IMR-90 (cell line): ENCODE measurements at regions not wholly inside any gene's neighbourhood (a gene's known extent, or its start where the extent isn't known, plus 50 kb on each side); places are given as distances from the start of the nearest gene placed in this dataset.
A peak's percentile ranks its signal among the peaks of the same experiment; 100 is the strongest.

Experiments
- ATAC-seq: fragments of 200-7000 bp; cut with Tn5 transposase; 2 replicates; pipeline ENCODE4 v1.9.1; 2020; ENCODE audit warnings: low read depth, mild to moderate bottlenecking, moderate library complexity
- BruUV-seq: library from RNA; stranded (reverse); fragments of 400-500 nt; replicated peaks from 2 replicates; lab custom pipeline; 2021; lab: Mats Ljungman, UMichigan
- CTCF ChIA-PET: fragments of 300-600 bp; formaldehyde crosslinking; extraction: SDS; loops from one replicate; lab custom pipeline; 2021; ENCODE audit warnings: antibody characterized with exemption; lab: Yijun Ruan, JAX
- POLR2A ChIA-PET: fragments of 300-600 bp; sonication (Branson Sonifier 250); formaldehyde crosslinking; loops from one replicate; lab custom pipeline; 2022; ENCODE audit warnings: antibody characterized with exemption; ENCODE audit not compliant: unreplicated experiment; lab: Charles Lee
- DNase-seq: peaks from one replicate; pipeline ENCODE4 v3.0.0; 2013
- H2AFZ ChIP-seq: replicated peaks from 2 replicates; pipeline ENCODE3; 2013; ENCODE audit warnings: low read length, mild to moderate bottlenecking; ENCODE audit not compliant: poor library complexity
- H2AK5ac ChIP-seq: 2 replicates; pipeline ENCODE4 v1.6.1; 2013; ENCODE audit warnings: low read depth, low read length, inconsistent platforms
- H2AK9ac ChIP-seq: replicated peaks from 2 replicates; pipeline ENCODE3; 2013; ENCODE audit warnings: mild to moderate bottlenecking, low read depth, low read length, moderate library complexity; ENCODE audit not compliant: poor library complexity
- H2BK120ac ChIP-seq: 2 replicates; pipeline ENCODE4 v1.6.1; 2013; ENCODE audit warnings: low read depth, low read length, inconsistent platforms
- H2BK15ac ChIP-seq: 3 replicates; pipeline ENCODE4 v1.6.1; 2013; ENCODE audit warnings: low read depth, low read length, inconsistent platforms
- H2BK20ac ChIP-seq: 2 replicates; pipeline ENCODE4 v1.6.1; 2013; ENCODE audit warnings: low read depth, mild to moderate bottlenecking, inconsistent platforms, low read length, moderate library complexity
- H2BK5ac ChIP-seq: 2 replicates; pipeline ENCODE4 v1.6.1; 2013; ENCODE audit warnings: mild to moderate bottlenecking, low read depth, low read length, inconsistent platforms; ENCODE audit not compliant: poor library complexity, severe bottlenecking
- H3K14ac ChIP-seq: replicated peaks from 2 replicates; pipeline ENCODE4 v1.6.1; 2013; ENCODE audit warnings: low read depth, low read length, inconsistent platforms
- H3K18ac ChIP-seq: 2 replicates; pipeline ENCODE4 v1.6.1; 2013; ENCODE audit warnings: low read depth, low read length, control low read depth
- H3K23ac ChIP-seq: 2 replicates; pipeline ENCODE4 v1.6.1; 2013; ENCODE audit warnings: low read depth, low read length, inconsistent platforms
- H3K27ac ChIP-seq: 2 replicates; pipeline ENCODE4 v1.5.1; 2013; ENCODE audit warnings: mild to moderate bottlenecking, control low read depth, low read length; ENCODE audit not compliant: insufficient read depth
- H3K27me3 ChIP-seq: 2 replicates; pipeline ENCODE4 v1.6.1; 2013; ENCODE audit warnings: low read length; ENCODE audit not compliant: control insufficient read depth, insufficient read depth
- H3K36me3 ChIP-seq: 2 replicates; pipeline ENCODE4 v1.6.1; 2013; ENCODE audit warnings: low read length, mixed read lengths; ENCODE audit not compliant: control insufficient read depth, insufficient read depth
- H3K4ac ChIP-seq: 2 replicates; pipeline ENCODE4 v1.6.1; 2013; ENCODE audit warnings: low read depth, low read length, inconsistent platforms
- H3K4me1 ChIP-seq: 2 replicates; pipeline ENCODE4 v1.6.1; 2013; ENCODE audit warnings: low read length, mixed read lengths; ENCODE audit not compliant: control insufficient read depth, insufficient read depth
- H3K4me2 ChIP-seq: 2 replicates; pipeline ENCODE4 v1.6.1; 2013; ENCODE audit warnings: low read depth, mild to moderate bottlenecking, control low read depth, low read length, moderate library complexity
- H3K4me3 ChIP-seq: 2 replicates; pipeline ENCODE4 v1.5.1; 2013; ENCODE audit warnings: low read depth, mild to moderate bottlenecking, control low read depth, low read length, moderate library complexity; ENCODE audit not compliant: insufficient read depth
- H3K56ac ChIP-seq: 2 replicates; pipeline ENCODE4 v1.6.1; 2013; ENCODE audit warnings: low read length, inconsistent platforms; ENCODE audit not compliant: insufficient read depth; ENCODE audit errors: extremely low read depth
- H3K79me1 ChIP-seq, 2 experiments: 2 replicates each; pipeline ENCODE4 v1.6.1; 2013; ENCODE audit warnings: low read length in 2 of 2, inconsistent platforms in 1 of 2, low read depth in 1 of 2
- H3K9ac ChIP-seq: 2 replicates; pipeline ENCODE4 v1.6.1; 2013; ENCODE audit warnings: low read depth, low read length, control low read depth
- H3K9me1 ChIP-seq: 2 replicates; pipeline ENCODE4 v1.6.1; 2013; ENCODE audit warnings: low read length, inconsistent platforms; ENCODE audit not compliant: insufficient read depth
- H3K9me3 ChIP-seq: 2 replicates; pipeline ENCODE4 v1.6.1; 2013; ENCODE audit warnings: low read length; ENCODE audit not compliant: control insufficient read depth, insufficient read depth
- H4K20me1 ChIP-seq: 2 replicates; pipeline ENCODE4 v1.6.1; 2013; ENCODE audit warnings: low read length, inconsistent platforms; ENCODE audit not compliant: insufficient read depth
- H4K5ac ChIP-seq: 2 replicates; pipeline ENCODE4 v1.6.1; 2013; ENCODE audit warnings: mild to moderate bottlenecking, low read depth, low read length, control low read depth
- H4K8ac ChIP-seq, 2 experiments: 2 replicates each; pipeline ENCODE4 v1.6.1; 2013; ENCODE audit warnings: low read depth in 2 of 2, low read length in 2 of 2, control low read depth in 1 of 2, inconsistent platforms in 1 of 2
- H4K91ac ChIP-seq: 2 replicates; pipeline ENCODE4 v1.6.1; 2013; ENCODE audit warnings: low read depth, low read length, inconsistent platforms; ENCODE audit not compliant: insufficient read depth
- CTCF ChIP-seq: conservative IDR thresholded peaks from 2 replicates; pipeline ENCODE4 v1.5.1; 2012; ENCODE audit warnings: mild to moderate bottlenecking, low read depth, low read length, improper control_type of control experiment
- MAZ ChIP-seq: IDR thresholded peaks from 2 replicates; pipeline ENCODE4 v1.6.1; 2012; ENCODE audit warnings: low read depth, mild to moderate bottlenecking, low read length, improper control_type of control experiment, moderate library complexity, borderline replicate concordance
- NFE2L2 ChIP-seq: fragments of 150-350 bp; IDR thresholded peaks from 2 replicates; pipeline ENCODE4 v1.6.1; 2016; ENCODE audit warnings: low read depth, mild to moderate bottlenecking, low read length
- RFX5 ChIP-seq: IDR thresholded peaks from 2 replicates; pipeline ENCODE4 v1.8.0; 2012; ENCODE audit warnings: low read depth, mild to moderate bottlenecking, low read length, moderate library complexity
- SMC3 ChIP-seq: fragments of 150-350 bp; IDR thresholded peaks from 2 replicates; pipeline ENCODE4 v1.6.1; 2016; ENCODE audit warnings: low read depth, mild to moderate bottlenecking, antibody characterized with exemption, low read length, moderate library complexity
- WGBS, 2 experiments: methylation state at CpG; one replicate each; pipeline versions ENCODE4 v1.1.5 to v1.1.7; 2013; ENCODE audit warnings: missing lambda C conversion rate in 2 of 2; ENCODE audit not compliant: insufficient read length in 1 of 2; ENCODE audit errors: extremely low coverage in 2 of 2; 5-methylcytosine and 5-hydroxymethylcytosine counted together
- dilution Hi-C: fragments of 300-500 bp; cut with HindIII; formaldehyde crosslinking; loops from one replicate; pipeline ENCODE4 v1.14.3; 2018; ENCODE audit warnings: low sequenced_read_pairs; ENCODE audit not compliant: unreplicated experiment
- in situ Hi-C: fragments of 300-500 bp; cut with MboI; formaldehyde crosslinking; loops from 3 replicates; pipeline ENCODE4 v1.14.3; 2019; ENCODE audit warnings: low sequenced_read_pairs, inconsistent platforms, mixed read lengths
- intact Hi-C: fragments of 100-400 bp; cut with micrococcal nuclease; formaldehyde crosslinking; loops from 2 replicates; pipeline ENCODE4 v1.10.0; 2022
- TF ChIP-seq, protein P1 (sequence below): fragments of 150-350 bp; IDR thresholded peaks from 2 replicates; pipeline ENCODE4 v1.6.1; 2017; ENCODE audit warnings: mild to moderate bottlenecking, antibody characterized with exemption, low read length, low read depth

DNA sequence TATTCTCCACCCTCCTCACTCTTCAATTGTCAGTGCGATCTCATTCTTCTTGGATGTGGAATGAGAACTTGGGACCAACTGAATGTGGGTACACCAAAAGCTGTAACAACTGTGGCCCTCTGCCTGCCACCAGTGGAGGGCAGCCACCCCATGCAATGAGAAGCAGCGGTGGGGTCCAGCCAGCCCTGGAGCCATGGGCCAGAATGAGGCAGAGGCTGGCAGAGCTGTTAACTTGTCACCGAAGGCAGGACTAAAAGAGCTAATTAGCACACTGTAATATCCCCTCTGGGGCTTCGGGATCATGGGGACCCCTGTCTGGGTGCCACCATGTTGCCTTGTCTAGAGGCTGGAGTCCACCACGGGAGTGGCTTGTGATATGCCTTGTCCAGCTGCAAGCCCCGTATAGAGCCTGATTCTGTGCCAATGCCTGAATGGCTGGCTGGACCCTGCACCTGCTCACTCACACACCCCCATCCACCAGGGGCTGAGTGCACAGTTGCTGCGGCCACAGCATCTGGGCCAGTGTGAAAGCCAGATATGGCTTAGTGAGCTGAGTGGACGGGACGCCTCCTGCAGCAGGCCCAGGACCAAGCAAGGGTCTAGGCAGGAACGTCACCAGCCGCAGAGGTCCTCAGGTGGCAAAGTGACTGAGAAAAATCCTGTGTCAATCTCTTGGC, 680.5 kb downstream of the DSC3 start:
- Histone ChIP-seq H3K4me1 (no peaks in the 10 kb centered on the region), H3K9ac (no peak overlapping the region), H3K14ac (no peak overlapping the region), H3K36me3 (no peaks in the 10 kb centered on the region), H2AK9ac (no peak overlapping the region), H3K4ac (no peak overlapping the region), H2BK15ac (no peak overlapping the region), H3K9me3 (peaks cover 6% of the 10 kb centered on the region), H2BK120ac (no peak overlapping the region), H2AFZ (peak overlapping the region; percentile 32), H3K56ac (no peak overlapping the region), H3K4me2 (no peak overlapping the region), H4K8ac (no peak overlapping the region), H4K20me1 (no peaks in the 10 kb centered on the region), H2AK5ac (no peak overlapping the region), H2BK5ac (no peak overlapping the region), H3K23ac (no peak overlapping the region), H3K79me1 (no peaks in the 10 kb centered on the region), H3K27ac (no peak overlapping the region), H3K9me1 (no peaks in the 10 kb centered on the region), H3K18ac (no peak overlapping the region), H3K27me3 (no peaks in the 10 kb centered on the region), H2BK20ac (no peak overlapping the region), H3K4me3 (no peak overlapping the region), H4K5ac (no peak overlapping the region), H4K91ac (no peak overlapping the region)
- ChIA-PET CTCF (no interaction called here), POLR2A (no interaction called here)
- in situ Hi-C loops (no loop called here), dilution Hi-C loops (no loop called here), intact Hi-C loops (no loop called here)
- BruUV-seq = no TSS peak
- 40% methylated on average over 1 of the region's 11 CpGs; no CpG with 5 or more reads in 1 of the 2 experiments for WGBS, 2 experiments
- TF ChIP-seq RFX5 = no peak
- no peak for TF ChIP-seq NFE2L2
- no peak for TF ChIP-seq CTCF
- TF ChIP-seq, protein P1, sequence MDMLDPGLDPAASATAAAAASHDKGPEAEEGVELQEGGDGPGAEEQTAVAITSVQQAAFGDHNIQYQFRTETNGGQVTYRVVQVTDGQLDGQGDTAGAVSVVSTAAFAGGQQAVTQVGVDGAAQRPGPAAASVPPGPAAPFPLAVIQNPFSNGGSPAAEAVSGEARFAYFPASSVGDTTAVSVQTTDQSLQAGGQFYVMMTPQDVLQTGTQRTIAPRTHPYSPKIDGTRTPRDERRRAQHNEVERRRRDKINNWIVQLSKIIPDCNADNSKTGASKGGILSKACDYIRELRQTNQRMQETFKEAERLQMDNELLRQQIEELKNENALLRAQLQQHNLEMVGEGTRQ = no peak
- no peak for TF ChIP-seq MAZ
- no peak for TF ChIP-seq SMC3
- no peak for DNase-seq
- ATAC-seq = no peak
